H7 (cell line): ENCODE measurements at regions not wholly inside any gene's neighbourhood (a gene's known extent, or its start where the extent isn't known, plus 50 kb on each side); places are given as distances from the start of the nearest gene placed in this dataset.

Experiments
- DNase-seq: peaks from one replicate; pipeline ENCODE4 v3.0.0; 2012
- H3K27me3 ChIP-seq: 2 replicates; pipeline ENCODE4 v1.6.0; 2011; ENCODE audit warnings: mild to moderate bottlenecking, low read length; ENCODE audit not compliant: control insufficient read depth, insufficient read depth
- H3K36me3 ChIP-seq: replicated peaks from 2 replicates; pipeline ENCODE4 v1.5.1; 2011; ENCODE audit warnings: low read length; ENCODE audit not compliant: control insufficient read depth, insufficient read depth
- H3K4me3 ChIP-seq: 2 replicates; pipeline ENCODE4 v1.5.1; 2011; ENCODE audit warnings: low read depth, mild to moderate bottlenecking, control low read depth, low read length, moderate library complexity; ENCODE audit not compliant: insufficient read depth

DNA sequence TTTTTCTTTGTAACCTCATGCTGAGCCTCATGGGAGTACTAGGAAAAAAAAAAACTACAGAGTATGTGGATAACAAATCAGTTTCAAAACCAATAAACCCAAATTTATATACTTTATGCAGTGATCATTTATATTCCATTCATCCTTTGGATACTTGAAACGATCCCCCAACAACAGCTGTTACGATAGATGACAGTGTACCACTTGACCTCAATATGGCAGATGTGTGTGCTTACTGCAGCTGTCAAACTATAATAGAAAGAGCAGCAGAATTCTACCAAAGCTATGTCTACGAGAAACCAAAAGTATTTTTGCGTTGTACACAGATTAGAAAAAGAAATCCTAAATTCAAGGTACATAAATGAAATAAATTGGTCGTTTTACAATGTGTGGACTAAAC, 337.8 kb downstream of the PDGFC start:
- Histone ChIP-seq H3K27me3 (no peaks in the 10 kb centered on the region), H3K36me3 (no peaks in the 10 kb centered on the region), H3K4me3 (no peak overlapping the region)
- DNase-seq, result no peak

DNA sequence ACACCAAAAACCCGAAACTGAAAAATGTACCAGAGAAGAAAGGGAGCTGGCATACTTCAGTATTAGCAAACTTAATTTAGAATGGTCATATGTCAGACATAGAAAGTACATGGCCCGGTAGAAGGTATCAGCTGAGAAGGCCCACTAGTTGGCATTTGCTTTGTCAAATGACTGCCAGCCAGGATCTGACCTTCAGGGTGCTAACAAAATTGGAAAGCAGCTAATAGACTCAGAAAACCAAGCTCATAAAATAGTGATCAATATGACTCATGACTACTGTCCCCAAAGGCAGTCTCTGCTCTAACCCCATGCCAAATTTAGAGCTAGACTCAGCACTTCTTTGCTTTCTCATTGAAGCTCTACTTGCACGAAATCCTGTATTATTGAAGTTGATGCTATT, 342.7 kb downstream of the PDGFC start:
- Histone ChIP-seq H3K4me3 (no peak overlapping the region), H3K36me3 (no peaks in the 10 kb centered on the region), H3K27me3 (no peaks in the 10 kb centered on the region)
- DNase-seq, result no peak

DNA sequence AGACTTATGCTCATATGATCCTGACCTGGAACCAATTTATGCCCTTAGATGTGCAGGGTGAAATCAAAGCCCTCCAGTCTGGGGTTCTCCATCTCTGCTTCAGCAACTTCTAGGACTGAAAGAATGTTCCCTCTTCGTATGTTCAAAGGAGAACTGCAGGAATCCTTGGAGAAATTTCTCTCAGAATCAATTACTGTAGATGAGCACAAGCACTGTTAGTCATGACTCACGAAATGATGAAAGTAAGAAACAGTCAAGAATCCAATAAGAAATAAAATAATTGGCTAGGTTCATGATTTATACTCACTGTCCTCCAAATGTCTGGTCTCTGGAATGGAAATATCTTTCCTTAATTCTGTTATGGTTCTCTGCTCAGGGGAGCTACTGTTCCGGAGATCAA, 348.2 kb downstream of the PDGFC start:
- Histone ChIP-seq H3K4me3 (no peak overlapping the region), H3K27me3 (no peaks in the 10 kb centered on the region), H3K36me3 (no peaks in the 10 kb centered on the region)
- no peak for DNase-seq

DNA sequence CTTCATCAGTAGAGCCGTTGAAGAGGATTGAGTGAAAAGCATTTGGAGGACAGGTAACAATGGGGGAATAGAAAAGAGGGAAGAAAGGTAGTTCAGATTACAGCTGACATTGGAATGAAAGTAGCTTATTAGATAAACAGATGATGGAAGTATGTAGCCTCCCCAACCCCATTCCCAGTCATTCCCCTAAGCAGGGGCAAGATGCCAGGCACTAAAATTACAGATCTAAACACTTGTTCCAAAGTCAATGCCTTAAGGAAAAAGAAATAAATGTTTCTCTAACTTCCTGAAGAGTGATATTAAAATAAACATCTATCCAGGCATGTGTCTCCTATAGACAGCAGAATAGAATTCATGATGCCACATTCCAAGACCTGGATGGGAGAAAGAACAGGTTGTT, 350.8 kb downstream of the PDGFC start:
- Histone ChIP-seq H3K4me3 (no peak overlapping the region), H3K27me3 (no peaks in the 10 kb centered on the region), H3K36me3 (no peaks in the 10 kb centered on the region)
- DNase-seq, result no peak

DNA sequence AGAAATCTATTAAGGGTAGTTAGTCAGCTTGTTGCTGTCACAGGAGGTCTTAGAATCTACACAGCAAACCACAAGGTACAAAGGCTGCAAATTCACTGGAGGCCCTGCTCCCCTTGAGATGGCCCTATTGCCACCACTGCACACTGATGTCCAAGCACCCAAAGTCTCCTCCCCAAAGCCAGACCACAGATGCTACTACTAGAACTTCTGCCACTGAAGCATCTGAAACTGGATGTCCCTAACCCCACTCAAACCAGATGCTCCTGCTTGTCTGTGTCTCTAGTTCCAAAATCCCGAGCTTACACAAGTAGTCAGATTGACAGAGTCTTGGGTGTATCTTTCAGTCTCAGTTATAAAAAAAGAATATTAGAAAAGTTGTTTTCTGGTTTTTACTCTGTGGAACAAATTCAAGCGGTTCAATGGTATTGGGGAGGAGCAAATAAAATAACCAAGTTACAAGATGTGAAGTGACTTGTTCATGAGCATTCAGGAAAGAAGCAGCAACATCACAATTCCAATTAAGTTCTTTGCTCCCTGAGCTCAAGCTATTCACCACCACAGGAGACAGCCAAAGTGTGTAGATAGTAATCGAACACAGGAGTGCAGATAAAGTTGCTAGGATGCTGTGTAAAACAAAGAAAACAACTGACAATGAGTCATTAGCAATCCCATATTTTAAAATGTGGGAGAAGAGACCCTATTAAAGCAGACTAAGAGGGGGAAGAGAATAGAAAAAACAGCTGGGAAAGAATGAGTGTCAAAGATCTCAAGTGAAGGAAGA, 352.3 kb downstream of the PDGFC start:
- Histone ChIP-seq H3K36me3 (no peaks in the 10 kb centered on the region), H3K27me3 (no peaks in the 10 kb centered on the region), H3K4me3 (no peak overlapping the region)
- no peak for DNase-seq

DNA sequence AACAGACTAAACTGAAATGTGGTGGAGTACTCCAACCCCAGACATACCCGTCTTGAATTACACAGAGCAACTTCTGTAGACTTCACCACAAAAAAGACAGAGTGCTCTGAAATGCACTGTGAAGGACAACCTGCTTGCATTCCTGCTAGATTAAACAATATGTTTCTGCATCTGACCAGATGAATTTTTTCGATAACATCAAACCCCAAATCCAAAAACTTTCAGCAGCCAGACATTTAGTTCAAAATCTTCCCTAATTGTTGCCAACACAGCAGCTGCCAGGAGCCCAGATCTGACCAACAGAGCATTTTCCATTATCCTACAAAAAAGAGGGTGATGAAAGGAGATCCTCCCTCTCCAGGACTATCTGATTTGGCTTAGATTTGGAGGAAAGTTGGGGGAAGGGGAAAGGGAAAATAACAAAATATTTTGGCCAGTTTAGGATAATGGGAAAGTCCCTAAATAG, 356.5 kb downstream of the PDGFC start:
- Histone ChIP-seq H3K36me3 (no peaks in the 10 kb centered on the region), H3K4me3 (no peak overlapping the region), H3K27me3 (no peaks in the 10 kb centered on the region)
- DNase-seq, result no peak

DNA sequence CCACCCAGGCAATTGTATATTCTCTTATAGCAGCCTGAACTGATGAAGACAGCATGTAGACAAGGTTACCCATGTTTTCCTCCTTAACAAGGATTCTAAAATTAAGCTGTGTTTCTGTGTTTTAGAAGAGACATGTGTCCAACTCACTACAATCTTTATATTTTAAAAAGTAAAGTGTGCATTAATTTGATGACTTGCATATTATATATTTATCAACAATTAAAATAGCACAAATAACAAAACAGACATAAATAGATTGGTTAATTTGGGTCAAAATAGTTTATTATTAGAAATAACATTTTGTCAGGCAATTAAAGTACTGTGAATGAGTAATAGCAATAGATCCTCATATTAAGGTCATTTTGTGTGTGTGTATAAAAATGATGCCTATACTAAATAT, 357.1 kb downstream of the PDGFC start:
- no peak overlapping the region for H3K4me3 ChIP-seq
- DNase-seq, result no peak
- no peaks in the 10 kb centered on the region for H3K36me3 ChIP-seq
- no peaks in the 10 kb centered on the region for H3K27me3 ChIP-seq

DNA sequence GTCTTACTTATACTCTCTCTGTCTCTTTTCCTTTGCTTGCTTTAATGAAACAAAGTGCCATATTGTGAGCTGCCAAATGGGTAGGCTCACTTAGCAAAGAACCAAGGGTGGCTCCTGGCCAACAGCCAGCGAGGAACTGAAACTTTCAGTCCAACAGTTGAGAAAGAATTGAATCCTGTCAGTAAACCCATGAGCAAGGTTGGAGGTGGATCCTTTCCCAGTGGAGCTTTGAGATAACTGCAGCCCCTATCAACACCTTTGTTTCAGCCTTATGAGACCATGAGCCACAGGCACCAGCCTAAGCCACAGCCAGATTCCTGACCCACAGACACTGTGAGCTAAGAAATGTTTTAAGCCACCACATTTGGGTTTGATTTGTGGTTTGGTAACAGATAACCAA, 362.2 kb downstream of the PDGFC start:
- no peaks in the 10 kb centered on the region for H3K27me3 ChIP-seq
- H3K36me3 ChIP-seq, result no peaks in the 10 kb centered on the region
- no peak for DNase-seq
- no peak overlapping the region for H3K4me3 ChIP-seq

DNA sequence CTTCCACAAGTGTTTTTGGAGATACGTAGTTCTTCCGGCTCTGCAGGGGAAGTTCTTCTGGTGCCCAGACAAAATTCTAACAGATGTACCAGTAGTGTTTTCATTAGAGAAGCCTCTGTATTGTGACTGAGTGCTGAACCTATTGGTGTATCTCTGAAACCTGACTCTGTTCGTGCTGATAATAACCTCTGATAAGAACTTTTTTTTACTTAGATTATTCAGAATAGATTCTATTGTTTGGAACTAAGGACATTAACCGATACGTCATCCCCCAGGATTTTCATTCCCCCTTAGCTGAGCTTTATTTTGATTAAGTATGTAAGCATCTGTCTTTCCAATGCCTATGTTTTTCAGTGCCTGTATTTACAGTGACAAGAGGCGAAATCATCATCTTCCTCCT, 362.9 kb downstream of the PDGFC start:
- H3K27me3 ChIP-seq, result no peaks in the 10 kb centered on the region
- H3K4me3 ChIP-seq, result no peak overlapping the region
- no peak for DNase-seq
- H3K36me3 ChIP-seq, result no peaks in the 10 kb centered on the region

DNA sequence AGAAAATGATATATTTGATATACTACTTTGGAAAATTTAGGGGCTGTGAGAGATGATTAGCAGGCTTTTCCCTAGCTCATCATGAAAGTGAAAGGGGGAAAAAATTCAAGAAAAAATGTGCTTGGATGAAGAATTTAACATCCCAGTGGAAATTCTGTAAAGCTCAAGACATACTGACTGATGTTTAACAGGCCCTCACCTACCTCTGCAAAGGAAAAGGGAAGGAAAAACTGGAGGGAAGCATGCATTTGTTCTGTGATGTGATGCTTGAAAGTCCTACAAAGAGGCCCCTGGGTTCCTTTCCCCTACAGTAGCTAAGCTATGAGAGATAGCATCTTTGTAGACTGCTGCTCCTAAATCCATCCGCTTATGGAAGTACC, 364.1 kb downstream of the PDGFC start:
- H3K4me3 ChIP-seq, result no peak overlapping the region
- H3K36me3 ChIP-seq, result no peaks in the 10 kb centered on the region
- DNase-seq, result no peak
- H3K27me3 ChIP-seq, result no peaks in the 10 kb centered on the region

DNA sequence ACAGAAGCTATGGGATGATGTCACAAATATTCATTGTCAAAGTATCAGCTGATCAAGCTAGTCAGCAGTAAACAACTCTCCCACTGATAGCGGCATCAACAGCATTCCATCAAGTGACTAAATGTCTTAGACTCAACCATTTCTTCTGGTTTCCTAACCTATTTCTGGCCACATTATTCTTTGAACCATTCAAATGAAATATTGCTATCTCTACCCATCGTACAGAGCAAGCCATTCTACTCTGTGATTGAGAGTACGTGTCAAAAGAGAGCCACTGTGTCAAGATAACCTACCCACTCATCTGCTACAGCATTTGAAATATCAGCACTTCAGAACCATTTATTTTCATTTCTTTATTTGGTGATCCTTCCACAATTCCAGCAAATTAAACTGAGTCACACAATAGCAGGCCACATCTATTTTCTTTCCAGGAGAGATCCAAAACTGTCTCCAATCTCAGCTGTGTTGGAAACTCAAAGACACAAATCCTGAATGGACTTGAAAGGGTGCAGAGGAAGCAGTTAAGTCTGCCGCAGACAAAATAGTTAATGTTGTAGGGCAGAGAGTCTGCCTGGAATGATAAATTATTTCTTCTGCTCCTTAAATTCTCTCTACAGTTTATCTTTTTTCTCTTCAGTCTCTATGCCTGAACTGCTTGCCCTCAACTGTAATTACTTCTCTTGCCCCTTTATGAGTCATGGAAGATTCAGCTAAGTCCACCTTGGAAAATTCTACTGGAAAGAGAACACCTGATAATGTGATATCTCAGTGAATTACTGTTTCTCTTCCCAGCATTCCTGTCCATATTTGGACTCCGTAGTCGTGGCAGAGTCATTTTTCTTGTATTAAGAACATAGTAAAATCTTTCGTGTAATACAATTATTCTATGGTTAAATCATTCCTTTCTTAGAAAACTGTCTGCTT, 364.8 kb downstream of the PDGFC start:
- Histone ChIP-seq H3K36me3 (no peaks in the 10 kb centered on the region), H3K27me3 (no peaks in the 10 kb centered on the region), H3K4me3 (no peak overlapping the region)
- DNase-seq, result no peak

DNA sequence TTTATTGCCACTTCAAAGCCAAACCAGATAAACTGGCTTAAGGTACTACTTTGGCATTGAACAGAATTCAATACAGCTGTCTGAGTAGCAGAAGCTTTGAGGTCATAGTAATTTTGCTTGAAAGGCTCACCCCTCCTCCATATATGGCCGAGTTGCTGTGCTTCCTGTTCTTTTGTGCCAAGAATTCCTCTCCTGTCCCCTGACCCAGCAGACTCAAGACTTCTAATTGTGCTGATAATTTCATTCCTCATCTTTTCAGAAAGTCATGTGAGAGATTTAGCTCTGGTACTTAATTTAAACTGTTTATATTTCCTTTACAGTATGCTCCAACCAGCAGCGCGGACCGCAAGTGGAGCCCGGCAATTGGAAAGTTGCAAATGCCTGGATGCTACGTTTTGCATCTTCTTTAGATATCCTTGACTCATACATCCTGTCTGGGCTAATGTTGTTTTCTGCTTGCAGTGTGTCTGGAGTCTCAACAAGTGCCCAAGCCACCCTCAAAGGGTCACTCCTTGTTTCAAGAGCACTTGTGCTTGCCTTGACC, 373.4 kb downstream of the PDGFC start:
- Histone ChIP-seq H3K27me3 (no peaks in the 10 kb centered on the region), H3K36me3 (no peaks in the 10 kb centered on the region), H3K4me3 (no peak overlapping the region)
- no peak for DNase-seq

DNA sequence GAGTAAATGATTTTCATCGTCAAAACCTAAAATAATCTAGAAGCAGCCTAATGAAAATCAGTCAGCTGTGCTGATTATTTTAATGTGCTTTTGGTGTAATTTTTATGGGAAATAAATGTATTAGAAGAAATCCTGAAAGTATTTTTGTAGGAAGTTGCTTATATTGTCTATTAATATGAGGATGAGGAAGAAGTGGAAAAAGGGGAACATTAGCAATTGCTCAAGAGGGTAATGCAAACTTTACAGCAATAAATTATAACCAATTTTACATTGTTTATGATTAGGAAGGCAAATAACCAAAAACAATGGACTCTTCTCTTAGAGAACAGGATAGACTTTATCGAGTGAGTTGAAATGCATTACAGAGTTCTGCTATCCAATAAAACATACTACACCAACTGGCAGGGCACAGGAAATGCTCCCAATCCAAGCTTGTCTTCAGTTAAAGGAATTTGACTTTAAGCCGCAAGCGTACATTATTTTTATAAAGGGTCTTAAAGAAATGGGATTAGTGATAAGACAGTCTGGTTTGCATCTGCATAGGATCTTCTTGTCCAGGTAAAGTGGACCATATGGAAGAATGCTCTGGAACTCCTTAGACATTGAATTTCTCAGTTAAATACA, 374.8 kb downstream of the PDGFC start:
- Histone ChIP-seq H3K4me3 (no peak overlapping the region), H3K27me3 (no peaks in the 10 kb centered on the region), H3K36me3 (no peaks in the 10 kb centered on the region)
- no peak for DNase-seq

DNA sequence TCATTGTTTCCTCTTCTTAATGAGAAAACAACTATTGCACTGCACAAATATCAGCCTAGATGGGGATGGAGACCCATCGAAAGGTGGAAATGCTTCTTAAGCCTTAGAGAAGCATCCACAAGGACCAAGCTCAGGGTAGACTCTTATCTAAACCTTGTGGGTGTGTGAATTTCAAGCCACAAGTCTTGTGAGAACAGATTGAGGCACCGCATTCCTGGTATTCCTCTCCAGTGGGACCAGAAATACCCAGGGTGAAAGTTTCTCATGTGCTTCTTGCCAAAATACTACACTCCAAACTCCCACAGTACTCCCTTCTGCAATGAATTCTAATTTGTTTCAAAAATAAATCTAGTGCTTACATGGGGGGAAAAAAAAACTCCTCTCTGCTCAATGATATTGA, 375.6 kb downstream of the PDGFC start:
- DNase-seq, result no peak
- Histone ChIP-seq H3K27me3 (no peaks in the 10 kb centered on the region), H3K36me3 (no peaks in the 10 kb centered on the region), H3K4me3 (no peak overlapping the region)
